Naive B cell (primary cell): ENCODE measurements at regions not wholly inside any gene's neighbourhood (a gene's known extent, or its start where the extent isn't known, plus 50 kb on each side); places are given as distances from the start of the nearest gene placed in this dataset.

ENCODE experiments used
- ATAC-seq, 2 donors: fragments of 150-1000 bp; cut with Tn5 transposase; 2 replicates each; pipeline ENCODE4 v1.10.0; 2021; ENCODE audit warnings: low read depth in 2 of 2, mild to moderate bottlenecking in 2 of 2, moderate library complexity in 2 of 2
- DNase-seq: peaks from one replicate; pipeline ENCODE4 v3.0.0; 2022
- H3K27ac Mint-ChIP-seq, 6 donors: one replicate each; pipeline ENCODE4 v1.8.0; 2020 to 2022; ENCODE audit warnings: mild to moderate bottlenecking in 6 of 6, mixed read lengths in 6 of 6, moderate library complexity in 5 of 6, inconsistent platforms in 2 of 6
- H3K27me3 Mint-ChIP-seq, 3 donors: one replicate each; pipeline ENCODE4 v1.8.0; 2021 to 2022; ENCODE audit warnings: mixed read lengths in 3 of 3, mild to moderate bottlenecking in 1 of 3
- H3K36me3 Mint-ChIP-seq, 2 donors: one replicate each; pipeline ENCODE4 v1.8.0; 2020 to 2022; ENCODE audit warnings: mixed read lengths in 2 of 2, inconsistent platforms in 1 of 2, mild to moderate bottlenecking in 1 of 2
- H3K4me1 Mint-ChIP-seq, 3 donors: one replicate each; pipeline ENCODE4 v1.8.0; 2020 to 2022; ENCODE audit warnings: mixed read lengths in 3 of 3, inconsistent platforms in 1 of 3, mild to moderate bottlenecking in 1 of 3, moderate library complexity in 1 of 3
- H3K4me3 Mint-ChIP-seq, 8 donors: one replicate each; pipeline ENCODE4 v1.8.0; 2020 to 2022; ENCODE audit warnings: mild to moderate bottlenecking in 8 of 8, mixed read lengths in 8 of 8, moderate library complexity in 8 of 8, inconsistent platforms in 2 of 8
- H3K9me3 Mint-ChIP-seq, 7 donors: one replicate each; pipeline ENCODE4 v1.8.0; 2020 to 2022; ENCODE audit warnings: mixed read lengths in 7 of 7, mild to moderate bottlenecking in 5 of 7, inconsistent platforms in 2 of 7, moderate library complexity in 1 of 7

DNA sequence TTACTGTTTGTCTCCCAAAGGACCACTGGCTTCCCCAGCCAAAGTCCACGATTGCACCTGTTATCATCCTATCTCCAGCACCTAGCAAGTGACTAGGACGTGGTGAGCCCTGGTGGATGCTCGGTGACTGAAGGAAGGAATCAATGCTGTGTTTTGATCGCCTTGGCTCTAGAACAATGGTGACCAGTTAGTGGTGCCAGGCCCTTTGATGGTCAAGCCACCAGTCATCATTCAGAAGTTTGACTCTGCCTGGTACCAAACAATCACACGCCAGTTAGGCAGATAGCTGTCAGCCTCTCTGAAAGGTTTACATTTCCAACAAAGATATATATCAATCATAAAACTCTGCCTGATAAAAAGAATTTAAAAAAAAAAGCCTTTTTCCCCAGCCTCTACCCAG lies 244.1 kb downstream of the SH3BP4 start:
- no peaks in the 10 kb centered on the region for H3K4me1 Mint-ChIP-seq
- H3K4me3 Mint-ChIP-seq, result no peak overlapping the region
- no peak for DNase-seq
- no peak overlapping the region for H3K27ac Mint-ChIP-seq
- no peak for ATAC-seq
- peaks cover 0 to 9% (median 2%) of the 10 kb centered on the region in 7 donors for H3K9me3 Mint-ChIP-seq
- no peaks in the 10 kb centered on the region for H3K36me3 Mint-ChIP-seq
- peaks cover 23 to 36% (median 34%) of the 10 kb centered on the region in 3 donors for H3K27me3 Mint-ChIP-seq

DNA sequence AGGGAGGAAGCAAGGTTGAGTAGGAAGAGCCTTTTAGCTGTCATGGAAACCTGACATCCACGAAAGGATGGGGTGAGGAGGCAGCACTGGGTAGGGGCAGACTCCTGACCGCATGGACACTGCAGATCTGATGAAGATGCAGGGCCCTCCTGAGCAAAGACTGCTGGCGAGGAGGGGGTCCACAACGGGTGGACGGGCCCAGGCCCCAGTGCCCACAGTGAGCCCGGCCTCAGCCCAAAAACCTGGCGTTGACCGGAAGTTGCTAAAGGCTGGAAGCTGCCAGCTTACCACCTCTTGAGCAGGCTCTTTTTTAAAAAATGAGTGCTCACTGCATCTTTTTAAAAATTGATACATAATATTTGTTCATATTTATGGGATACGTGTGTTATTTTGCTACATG lies 247.3 kb downstream of the SH3BP4 start:
- H3K4me1 Mint-ChIP-seq, result no peaks in the 10 kb centered on the region
- no peak for DNase-seq
- no peaks in the 10 kb centered on the region for H3K36me3 Mint-ChIP-seq
- no peak overlapping the region for H3K27ac Mint-ChIP-seq
- no peak for ATAC-seq
- H3K27me3 Mint-ChIP-seq, result peaks cover 23 to 37% (median 35%) of the 10 kb centered on the region in 3 donors
- H3K4me3 Mint-ChIP-seq, result no peak overlapping the region
- H3K9me3 Mint-ChIP-seq, result no peaks in the 10 kb centered on the region

DNA sequence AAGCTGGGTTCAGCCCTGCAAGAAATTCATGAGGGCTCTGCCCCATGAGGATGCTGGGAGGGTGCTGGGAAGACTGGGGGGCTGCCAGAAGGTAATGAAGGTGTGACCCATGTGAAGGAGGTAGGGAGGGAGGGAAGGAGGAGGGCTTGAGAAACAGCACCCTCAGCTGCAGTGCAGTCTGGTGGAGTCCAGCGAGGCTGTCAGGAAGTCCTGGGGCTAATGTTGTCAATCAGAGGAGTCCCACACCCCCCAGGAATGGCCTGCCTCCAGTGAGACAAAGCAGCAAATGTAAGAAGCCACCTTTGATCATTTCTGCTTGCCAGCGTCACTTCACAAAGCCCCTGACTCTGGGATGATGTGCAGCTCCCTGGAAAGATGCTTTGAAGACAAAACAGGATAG lies 248.4 kb downstream of the SH3BP4 start:
- no peak for ATAC-seq
- DNase-seq, result no peak
- H3K36me3 Mint-ChIP-seq, result no peaks in the 10 kb centered on the region
- peaks cover 18 to 34% (median 26%) of the 10 kb centered on the region in 3 donors for H3K27me3 Mint-ChIP-seq
- no peak overlapping the region for H3K4me3 Mint-ChIP-seq
- H3K4me1 Mint-ChIP-seq, result no peaks in the 10 kb centered on the region
- no peak overlapping the region for H3K27ac Mint-ChIP-seq
- no peaks in the 10 kb centered on the region for H3K9me3 Mint-ChIP-seq

DNA sequence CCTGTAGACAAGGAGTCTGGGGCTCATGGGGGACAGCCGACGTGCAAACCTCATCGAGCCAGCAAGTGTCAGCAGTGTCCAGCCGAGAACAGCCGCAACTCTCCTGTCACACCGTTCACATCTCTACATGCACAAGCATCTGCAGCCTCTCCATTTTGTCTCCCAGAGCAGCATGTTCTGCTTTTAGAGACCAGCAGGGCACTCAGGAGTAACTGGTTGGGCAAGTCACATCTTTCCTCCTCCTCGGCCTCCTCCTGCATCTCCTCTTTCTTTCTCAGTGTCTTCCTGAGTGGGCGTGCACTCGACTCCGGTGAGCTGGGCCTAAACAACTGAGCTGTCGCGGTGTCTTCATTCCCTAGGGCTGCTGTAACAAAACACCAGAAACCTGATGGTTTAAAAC lies 249.9 kb downstream of the SH3BP4 start:
- Mint-ChIP-seq H3K9me3 (peaks cover 0 to under 1% (median 0%) of the 10 kb centered on the region in 7 donors), H3K4me1 (peaks cover 0 to 3% (median under 1%) of the 10 kb centered on the region in 3 donors), H3K27ac (no peak overlapping the region), H3K4me3 (no peak overlapping the region), H3K36me3 (no peaks in the 10 kb centered on the region), H3K27me3 (peaks cover 13 to 39% (median 30%) of the 10 kb centered on the region in 3 donors)
- ATAC-seq (no peak), DNase-seq (no peak)

DNA sequence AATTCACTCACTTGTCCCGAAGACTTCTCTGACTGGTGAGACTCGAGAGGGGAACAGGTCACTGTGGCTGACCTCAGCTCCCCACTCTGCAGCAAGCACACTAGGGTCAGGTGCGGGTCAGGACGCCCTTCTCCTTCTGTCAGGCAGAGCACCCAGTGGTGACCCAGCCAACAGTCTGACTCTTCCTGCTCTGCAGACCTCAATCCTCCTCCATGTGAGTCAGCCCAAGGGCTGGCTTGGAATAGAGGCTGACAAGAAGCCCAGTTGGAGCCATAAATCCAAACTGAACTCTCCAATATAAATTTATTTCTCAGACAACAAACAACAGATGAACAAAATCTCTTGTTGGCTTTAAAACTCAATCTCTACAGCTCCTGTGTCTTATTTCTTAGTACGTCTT lies 253.1 kb downstream of the SH3BP4 start:
- Mint-ChIP-seq H3K9me3 (peaks cover 0 to 12% (median 3%) of the 10 kb centered on the region in 7 donors), H3K4me3 (no peak overlapping the region), H3K27ac (no peak overlapping the region), H3K36me3 (no peaks in the 10 kb centered on the region), H3K4me1 (peaks cover 0 to 10% (median 7%) of the 10 kb centered on the region in 3 donors), H3K27me3 (peaks cover 24 to 45% (median 25%) of the 10 kb centered on the region in 3 donors)
- DNase-seq, result no peak
- no peak for ATAC-seq

DNA sequence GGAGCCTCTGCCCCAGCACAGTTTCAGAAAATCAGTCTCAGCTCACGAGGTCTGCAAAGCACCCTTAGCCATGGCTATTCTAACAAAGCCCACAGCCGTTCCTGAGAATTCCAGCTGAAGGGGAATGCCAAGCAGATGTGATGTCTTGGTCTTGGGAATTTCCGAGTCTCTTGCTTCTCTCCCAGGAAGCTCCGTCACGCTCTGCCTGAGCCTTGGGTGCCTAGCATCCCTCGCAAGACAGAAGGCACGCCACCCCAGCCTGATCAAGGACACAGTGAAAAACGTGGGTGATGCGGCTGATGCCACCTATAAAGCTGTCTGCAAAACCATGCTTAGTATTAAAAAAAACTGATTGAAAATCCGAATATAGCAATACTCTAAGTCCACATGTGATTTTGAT lies 254.6 kb downstream of the SH3BP4 start:
- no peak overlapping the region for H3K27ac Mint-ChIP-seq
- no peaks in the 10 kb centered on the region for H3K36me3 Mint-ChIP-seq
- H3K4me3 Mint-ChIP-seq, result no peak overlapping the region
- no peak for DNase-seq
- peaks cover 23 to 44% (median 24%) of the 10 kb centered on the region in 3 donors for H3K27me3 Mint-ChIP-seq
- ATAC-seq, result no peak
- H3K9me3 Mint-ChIP-seq, result peaks cover 0 to 20% (median 6%) of the 10 kb centered on the region in 7 donors
- H3K4me1 Mint-ChIP-seq, result peaks cover 0 to 10% (median 7%) of the 10 kb centered on the region in 3 donors

DNA sequence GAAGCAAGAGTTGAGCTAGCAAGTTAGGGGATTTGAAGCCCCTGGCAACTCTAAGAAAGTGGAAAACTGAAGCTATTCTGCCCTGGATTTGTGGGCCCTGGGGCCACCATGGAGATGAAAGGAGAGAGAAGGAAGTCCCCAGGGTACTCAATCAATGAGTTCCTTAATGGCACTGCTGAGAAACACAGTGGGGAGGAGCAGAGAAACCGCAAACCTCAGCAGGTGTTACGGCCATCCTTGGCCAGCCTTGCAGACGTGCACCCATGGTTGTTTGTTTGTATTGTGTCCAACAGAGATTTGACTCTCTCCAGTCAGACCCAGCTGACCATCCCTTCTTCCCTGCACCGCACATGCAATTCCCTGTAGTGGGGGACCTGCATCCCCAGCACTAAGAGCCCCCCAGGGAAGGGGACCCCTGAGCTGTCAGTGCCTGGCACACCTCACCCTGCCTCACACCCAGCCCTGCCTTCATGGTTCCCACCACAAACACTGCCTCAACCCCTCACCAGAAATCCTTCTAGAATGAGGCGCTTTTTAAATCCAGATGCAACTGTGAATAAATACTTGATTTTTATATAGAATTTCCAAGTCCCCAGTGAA lies 255.3 kb downstream of the SH3BP4 start:
- no peak overlapping the region for H3K4me3 Mint-ChIP-seq
- no peaks in the 10 kb centered on the region for H3K36me3 Mint-ChIP-seq
- H3K27ac Mint-ChIP-seq, result no peak overlapping the region
- peaks cover 0 to 20% (median 6%) of the 10 kb centered on the region in 7 donors for H3K9me3 Mint-ChIP-seq
- peaks cover 0 to 10% (median 7%) of the 10 kb centered on the region in 3 donors for H3K4me1 Mint-ChIP-seq
- DNase-seq, result no peak
- peaks cover 16 to 41% (median 24%) of the 10 kb centered on the region in 3 donors for H3K27me3 Mint-ChIP-seq
- no peak for ATAC-seq

DNA sequence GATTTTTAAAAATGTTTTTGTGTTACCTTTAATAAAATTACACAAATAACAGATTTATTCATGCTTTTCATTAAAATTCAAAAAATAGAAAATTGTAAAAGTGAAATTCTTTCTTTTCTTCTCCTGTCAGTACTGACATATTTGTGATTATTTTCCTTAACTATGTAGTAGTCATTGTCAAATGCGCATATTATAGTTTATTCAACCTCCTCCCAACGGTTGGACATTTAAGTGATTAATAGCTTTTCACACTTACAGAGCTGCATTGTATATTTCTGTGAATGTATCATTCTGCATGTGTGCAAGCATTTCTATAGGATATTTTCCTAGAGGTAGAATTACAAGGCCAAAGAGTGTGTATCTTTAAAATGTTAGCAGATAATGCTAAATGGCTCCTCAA lies 259.2 kb downstream of the SH3BP4 start:
- ATAC-seq (no peak), DNase-seq (no peak)
- Mint-ChIP-seq H3K27me3 (peaks cover 17 to 46% (median 43%) of the 10 kb centered on the region in 3 donors), H3K9me3 (peaks cover 0 to 20% (median 6%) of the 10 kb centered on the region in 7 donors), H3K27ac (no peak overlapping the region), H3K4me1 (peaks cover 0 to 10% (median 7%) of the 10 kb centered on the region in 3 donors), H3K4me3 (no peak overlapping the region), H3K36me3 (peaks cover 0 to 7% of the 10 kb centered on the region in 2 donors)

DNA sequence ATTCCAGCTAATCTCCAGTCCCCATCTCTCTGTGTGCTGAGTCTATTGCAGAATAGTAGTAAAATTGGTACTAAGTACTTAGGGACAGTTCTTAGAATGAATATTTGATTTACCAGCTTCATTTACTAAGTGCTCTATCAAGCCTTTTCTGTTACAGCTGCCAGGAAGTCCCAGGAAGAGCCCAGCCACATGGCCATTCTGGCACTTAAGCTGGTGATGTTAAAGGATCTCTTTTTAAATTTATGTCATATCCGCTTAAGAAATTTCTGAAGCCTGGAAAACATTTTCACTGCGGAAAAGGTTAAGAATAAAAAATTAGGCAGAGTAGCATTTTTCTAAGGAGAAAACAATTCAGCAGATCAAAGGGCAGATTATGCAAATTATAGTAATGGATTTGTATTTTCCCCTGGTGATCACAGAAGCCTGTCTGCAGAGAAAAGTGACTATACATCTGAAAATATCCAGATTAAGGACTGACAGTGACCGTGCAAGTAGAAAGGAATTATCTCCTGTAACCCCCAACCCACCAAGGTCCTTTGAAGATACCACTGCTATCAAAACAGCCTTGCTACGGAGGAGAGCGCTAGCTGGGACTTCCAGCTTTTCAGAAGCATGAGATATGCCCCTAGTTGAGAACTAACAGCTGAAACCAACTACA lies 260.8 kb downstream of the SH3BP4 start:
- H3K4me3 Mint-ChIP-seq, result no peak overlapping the region
- H3K36me3 Mint-ChIP-seq, result peaks cover 0 to 10% of the 10 kb centered on the region in 2 donors
- H3K4me1 Mint-ChIP-seq, result no peaks in the 10 kb centered on the region
- peaks cover 12 to 42% (median 40%) of the 10 kb centered on the region in 3 donors for H3K27me3 Mint-ChIP-seq
- ATAC-seq, result no peak
- peaks cover 0 to 20% (median 6%) of the 10 kb centered on the region in 7 donors for H3K9me3 Mint-ChIP-seq
- H3K27ac Mint-ChIP-seq, result no peak overlapping the region
- no peak for DNase-seq

DNA sequence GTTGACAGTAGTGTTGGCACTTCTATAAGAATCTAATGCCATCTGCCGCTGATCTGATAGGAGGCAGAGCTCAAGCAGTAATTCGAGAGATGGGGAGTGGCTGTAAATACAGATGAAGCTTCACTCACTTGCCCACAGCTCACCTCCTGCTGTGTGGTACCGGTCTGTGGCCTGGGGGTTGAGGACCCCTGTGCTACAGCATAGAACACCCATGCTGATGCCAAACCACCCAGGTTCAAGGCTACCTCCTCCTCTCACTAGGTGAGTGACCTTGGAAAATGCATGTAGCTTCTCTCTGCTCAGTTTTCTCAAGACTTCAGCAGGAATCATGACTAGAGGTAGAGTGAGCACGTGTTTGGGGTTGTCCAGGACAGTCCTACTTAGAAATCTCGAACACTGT lies 263.4 kb downstream of the SH3BP4 start:
- no peak for ATAC-seq
- Mint-ChIP-seq H3K4me1 (peaks cover 0 to 2% (median 0%) of the 10 kb centered on the region in 3 donors), H3K36me3 (peaks cover 0 to 10% of the 10 kb centered on the region in 2 donors), H3K4me3 (no peak overlapping the region), H3K27me3 (peaks cover 19 to 47% (median 45%) of the 10 kb centered on the region in 3 donors), H3K9me3 (peaks cover 0 to 5% (median 3%) of the 10 kb centered on the region in 7 donors), H3K27ac (no peak overlapping the region)
- no peak for DNase-seq

DNA sequence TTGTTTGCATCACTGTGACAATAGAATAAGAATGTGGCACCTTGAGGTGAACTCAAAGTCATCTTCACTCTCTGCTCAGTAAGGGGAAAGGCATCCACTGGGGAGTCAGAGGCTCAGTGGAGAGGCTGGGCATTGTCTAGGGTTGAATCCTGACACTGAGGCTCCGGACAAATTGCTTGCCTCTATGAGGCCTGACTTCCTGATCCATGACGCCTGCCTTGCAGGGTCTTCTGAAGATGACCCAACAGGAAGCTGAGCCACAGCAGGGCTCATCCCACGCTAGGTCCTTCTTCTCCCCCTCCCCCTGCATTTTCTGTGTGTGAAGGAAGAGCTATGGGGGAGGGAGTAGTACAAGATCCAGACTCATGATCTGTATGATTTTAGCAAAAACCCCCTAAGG lies 265.1 kb downstream of the SH3BP4 start:
- Mint-ChIP-seq H3K27ac (no peak overlapping the region), H3K4me1 (peaks cover 0 to 2% (median 0%) of the 10 kb centered on the region in 3 donors), H3K4me3 (no peak overlapping the region), H3K36me3 (peaks cover 0 to 10% of the 10 kb centered on the region in 2 donors), H3K9me3 (peaks cover 0 to 4% (median 0%) of the 10 kb centered on the region in 7 donors), H3K27me3 (peaks cover 19 to 60% (median 45%) of the 10 kb centered on the region in 3 donors)
- ATAC-seq (no peak), DNase-seq (no peak)

DNA sequence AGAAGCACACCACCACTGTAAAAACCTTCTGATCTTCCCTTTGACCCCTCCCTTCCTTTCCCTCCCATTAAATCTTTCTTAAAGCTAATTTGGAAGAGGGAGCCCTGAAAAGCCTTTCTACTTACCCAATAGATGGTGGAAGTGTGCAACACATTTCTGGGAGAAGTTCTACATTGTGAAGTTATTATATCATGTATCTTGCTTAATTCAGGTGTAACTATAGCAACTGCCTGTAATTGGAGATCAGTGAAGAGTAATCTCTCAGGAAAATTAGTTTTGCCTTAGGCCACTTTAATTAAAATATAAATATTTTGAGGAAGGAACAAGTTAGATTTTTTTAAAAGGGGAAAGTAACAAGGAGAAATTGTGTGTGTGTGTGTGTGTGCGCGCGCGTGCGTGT lies 266.0 kb downstream of the SH3BP4 start:
- H3K36me3 Mint-ChIP-seq, result peaks cover 0 to 10% of the 10 kb centered on the region in 2 donors
- H3K27ac Mint-ChIP-seq, result no peak overlapping the region
- peaks cover 0 to 2% (median 0%) of the 10 kb centered on the region in 3 donors for H3K4me1 Mint-ChIP-seq
- H3K4me3 Mint-ChIP-seq, result no peak overlapping the region
- H3K9me3 Mint-ChIP-seq, result peaks cover 0 to 3% (median 0%) of the 10 kb centered on the region in 7 donors
- peaks cover 21 to 60% (median 45%) of the 10 kb centered on the region in 3 donors for H3K27me3 Mint-ChIP-seq
- ATAC-seq (no peak), DNase-seq (no peak)

DNA sequence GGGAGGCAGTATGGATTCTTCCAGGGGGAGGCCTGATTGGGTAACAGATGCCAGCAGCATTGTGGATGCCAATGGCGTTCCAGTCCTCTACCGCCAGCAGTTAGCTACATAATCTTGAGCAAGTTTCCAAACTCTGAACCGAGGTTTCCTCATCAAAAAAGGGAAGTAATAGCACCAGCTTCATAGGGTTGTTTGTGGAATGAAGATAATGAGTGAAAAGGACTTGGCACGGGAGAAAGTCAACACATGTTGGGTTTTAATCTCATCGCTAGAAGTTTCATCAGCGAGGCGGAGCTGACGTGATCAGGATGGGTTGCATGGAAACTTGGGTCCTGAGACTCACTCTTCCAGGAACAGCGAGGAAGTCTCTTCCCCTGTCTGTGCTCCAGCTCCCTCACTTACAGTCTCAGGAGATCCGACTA lies 266.7 kb downstream of the SH3BP4 start:
- DNase-seq (no peak), ATAC-seq (no peak)
- Mint-ChIP-seq H3K36me3 (peaks cover 0 to 10% of the 10 kb centered on the region in 2 donors), H3K27me3 (peaks cover 21 to 55% (median 40%) of the 10 kb centered on the region in 3 donors), H3K9me3 (peaks cover 0 to 3% (median 0%) of the 10 kb centered on the region in 7 donors), H3K27ac (no peak overlapping the region), H3K4me1 (peaks cover 0 to 2% (median 0%) of the 10 kb centered on the region in 3 donors), H3K4me3 (no peak overlapping the region)

DNA sequence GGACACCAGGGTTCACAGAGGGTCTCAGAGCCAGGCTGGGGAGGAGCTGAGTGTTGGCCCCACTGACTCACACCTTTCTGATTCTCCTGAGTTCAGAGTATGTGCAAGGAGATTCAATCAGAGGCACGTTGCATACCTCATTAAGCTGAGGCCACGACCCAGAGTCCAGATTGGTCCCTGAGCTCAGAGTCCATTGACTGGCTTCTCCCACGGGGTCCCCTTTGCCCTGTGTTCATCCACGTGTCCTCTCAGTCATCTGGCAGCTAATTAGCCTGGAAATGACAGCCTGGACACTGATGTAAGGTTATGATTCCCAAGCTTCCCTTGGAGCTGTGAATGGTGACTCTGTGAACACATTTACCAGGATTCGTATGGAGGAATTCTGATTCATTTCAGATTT lies 267.2 kb downstream of the SH3BP4 start:
- ATAC-seq (no peak), DNase-seq (no peak)
- H3K4me1 Mint-ChIP-seq, result peaks cover 0 to 2% (median 0%) of the 10 kb centered on the region in 3 donors
- peak overlapping the region in 1 of 8 donors; percentile 12 for H3K4me3 Mint-ChIP-seq
- no peak overlapping the region for H3K27ac Mint-ChIP-seq
- H3K9me3 Mint-ChIP-seq, result peaks cover 0 to 5% (median 0%) of the 10 kb centered on the region in 7 donors
- H3K36me3 Mint-ChIP-seq, result peaks cover 0 to 10% of the 10 kb centered on the region in 2 donors
- H3K27me3 Mint-ChIP-seq, result peaks cover 19 to 50% (median 36%) of the 10 kb centered on the region in 3 donors
